Prostate gland (tissue), 2 donors: ENCODE measurements at regions not wholly inside any gene's neighbourhood (a gene's known extent, or its start where the extent isn't known, plus 50 kb on each side); places are given as distances from the start of the nearest gene placed in this dataset.

Source experiments
- POLR2A ChIP-seq: fragments of 450-650 bp; IDR thresholded peaks from one replicate; pipeline ENCODE4 v1.6.1; 2016; ENCODE audit warnings: antibody characterized with exemption, mild to moderate bottlenecking
- POLR2AphosphoS5 ChIP-seq: sonication (generic); formaldehyde crosslinking; IDR thresholded peaks from one replicate; pipeline ENCODE4 v1.6.1; 2017; ENCODE audit warnings: antibody characterized with exemption
- TF ChIP-seq, protein P1 (sequence below), 4 experiments: fragments of 200-600 bp in 2 of 4; fragments of 450-650 bp in 2 of 4; sonication (generic) in 2 of 4; IDR thresholded peaks; 1 replicate in 3 of 4; 2 replicates in 1 of 4; pipeline ENCODE4 v1.5.1; 2016 to 2019; ENCODE audit warnings: antibody characterized with exemption in 4 of 4, mild to moderate bottlenecking in 2 of 4, moderate library complexity in 2 of 4

DNA sequence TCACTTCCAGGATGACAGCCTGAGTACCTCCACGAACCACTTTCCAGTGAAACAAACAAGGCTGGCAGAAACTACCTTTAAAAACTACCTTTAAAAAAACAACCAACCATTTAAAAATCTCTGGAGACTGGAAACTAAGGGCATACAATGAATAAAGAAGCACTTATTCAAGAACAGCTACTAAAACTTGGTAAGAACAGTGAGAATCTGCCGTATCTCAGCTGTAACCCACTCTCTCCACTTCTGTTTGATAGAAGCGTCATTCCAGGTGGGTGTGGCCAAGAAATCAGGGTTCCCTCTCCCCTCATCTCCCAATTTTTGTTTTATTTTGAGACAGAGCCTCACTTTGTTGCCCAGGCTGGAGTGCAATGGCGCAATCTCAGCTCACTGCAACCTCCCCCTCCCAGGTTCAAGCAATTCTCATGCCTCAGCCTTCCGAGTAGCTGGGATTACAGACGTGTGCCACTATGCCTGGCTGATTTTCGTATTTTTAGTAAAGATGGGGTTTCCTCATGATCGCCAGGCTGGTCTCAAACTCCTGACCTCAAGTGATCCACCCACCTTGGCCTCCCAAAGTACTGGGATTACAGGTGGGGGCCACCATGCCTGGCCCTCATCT, 158.8 kb upstream of the CHST15 start:
- TF ChIP-seq, protein P1, sequence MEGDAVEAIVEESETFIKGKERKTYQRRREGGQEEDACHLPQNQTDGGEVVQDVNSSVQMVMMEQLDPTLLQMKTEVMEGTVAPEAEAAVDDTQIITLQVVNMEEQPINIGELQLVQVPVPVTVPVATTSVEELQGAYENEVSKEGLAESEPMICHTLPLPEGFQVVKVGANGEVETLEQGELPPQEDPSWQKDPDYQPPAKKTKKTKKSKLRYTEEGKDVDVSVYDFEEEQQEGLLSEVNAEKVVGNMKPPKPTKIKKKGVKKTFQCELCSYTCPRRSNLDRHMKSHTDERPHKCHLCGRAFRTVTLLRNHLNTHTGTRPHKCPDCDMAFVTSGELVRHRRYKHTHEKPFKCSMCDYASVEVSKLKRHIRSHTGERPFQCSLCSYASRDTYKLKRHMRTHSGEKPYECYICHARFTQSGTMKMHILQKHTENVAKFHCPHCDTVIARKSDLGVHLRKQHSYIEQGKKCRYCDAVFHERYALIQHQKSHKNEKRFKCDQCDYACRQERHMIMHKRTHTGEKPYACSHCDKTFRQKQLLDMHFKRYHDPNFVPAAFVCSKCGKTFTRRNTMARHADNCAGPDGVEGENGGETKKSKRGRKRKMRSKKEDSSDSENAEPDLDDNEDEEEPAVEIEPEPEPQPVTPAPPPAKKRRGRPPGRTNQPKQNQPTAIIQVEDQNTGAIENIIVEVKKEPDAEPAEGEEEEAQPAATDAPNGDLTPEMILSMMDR (IDR thresholded peaks at IDR 0.05): no peak
- TF ChIP-seq POLR2A: no peak
- TF ChIP-seq POLR2AphosphoS5: no peak
